Stimulated activated CD8-positive, alpha-beta memory T cell treated with anti-CD3 and anti-CD28 coated beads, Interleukin-4, amount 100 ng/mL, for 48 hours (primary cell): ENCODE measurements at regions not wholly inside any gene's neighbourhood (a gene's known extent, or its start where the extent isn't known, plus 50 kb on each side); places are given as distances from the start of the nearest gene placed in this dataset.
"Not testable (repeated sequence)": the region's sequence is repeated elsewhere in the genome, so short reads cannot be mapped to it uniquely, and the experiment has no call there.

Experiments used
- DNase-seq: peaks from one replicate; pipeline ENCODE4 v3.0.0-alpha.2; 2020

DNA sequence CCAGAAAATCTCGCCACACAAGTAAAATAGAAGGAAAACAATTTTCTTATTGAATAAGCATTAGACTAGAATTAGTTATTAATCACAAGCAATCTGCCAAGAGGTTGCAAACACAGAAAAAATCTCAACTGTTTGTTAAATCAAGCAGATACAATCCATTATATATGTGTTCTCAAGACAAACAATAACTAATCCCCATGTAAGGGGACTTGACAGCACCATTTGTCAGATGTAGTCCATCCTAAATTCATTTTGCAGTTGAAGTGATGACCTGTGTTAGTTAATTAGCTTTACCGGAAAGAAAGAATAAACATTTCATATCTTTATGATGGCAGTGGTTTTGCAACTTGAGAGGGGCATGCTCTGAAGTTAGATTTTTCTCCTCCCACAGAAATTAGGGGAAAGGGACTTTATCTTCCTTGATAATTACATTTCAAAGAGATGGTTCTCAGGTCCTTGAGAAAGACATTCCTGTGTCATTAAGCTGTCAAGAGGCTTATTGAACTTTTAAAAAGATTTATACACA lies 1588.0 kb downstream of the GRIK2 start:
- no peak for DNase-seq

DNA sequence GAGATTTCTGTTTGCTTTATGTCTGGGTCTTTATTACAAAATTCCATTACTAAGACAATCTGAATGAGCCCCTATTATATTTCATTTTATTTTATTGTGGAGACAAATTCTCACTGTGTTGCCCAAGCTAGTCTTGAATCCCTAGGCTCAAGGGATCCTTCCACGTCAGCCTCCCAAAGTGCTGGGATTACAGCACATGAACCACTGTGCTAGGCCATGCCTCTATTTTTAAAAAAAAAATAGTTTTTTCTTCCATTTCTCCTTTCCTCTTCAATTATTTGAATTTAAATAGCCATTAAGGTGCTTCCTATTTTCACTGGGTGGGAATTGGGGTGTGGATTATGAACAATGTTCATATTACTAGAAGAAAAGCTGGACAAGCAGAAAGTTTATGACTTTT lies 1587.4 kb downstream of the GRIK2 start:
- DNase-seq = no peak

DNA sequence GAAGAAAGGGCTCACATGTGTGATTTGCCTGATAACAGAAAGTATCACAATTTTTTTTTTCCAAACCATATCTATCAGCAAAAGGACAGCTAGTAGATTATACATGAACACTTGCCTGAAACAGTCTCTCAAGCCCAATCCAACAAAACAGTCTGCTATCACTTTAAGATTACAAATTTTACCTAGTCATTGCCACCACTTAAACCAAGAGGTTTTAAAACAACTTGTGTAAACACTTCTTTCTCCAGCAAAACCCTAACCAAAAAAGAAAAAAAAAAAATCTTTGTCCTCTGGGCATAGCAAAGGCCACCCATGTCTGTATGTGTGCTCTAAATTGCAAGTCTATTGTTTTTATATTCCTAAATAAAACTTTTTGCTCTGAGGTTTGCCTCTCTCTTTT lies 1568.4 kb downstream of the GRIK2 start:
- no peak for DNase-seq

DNA sequence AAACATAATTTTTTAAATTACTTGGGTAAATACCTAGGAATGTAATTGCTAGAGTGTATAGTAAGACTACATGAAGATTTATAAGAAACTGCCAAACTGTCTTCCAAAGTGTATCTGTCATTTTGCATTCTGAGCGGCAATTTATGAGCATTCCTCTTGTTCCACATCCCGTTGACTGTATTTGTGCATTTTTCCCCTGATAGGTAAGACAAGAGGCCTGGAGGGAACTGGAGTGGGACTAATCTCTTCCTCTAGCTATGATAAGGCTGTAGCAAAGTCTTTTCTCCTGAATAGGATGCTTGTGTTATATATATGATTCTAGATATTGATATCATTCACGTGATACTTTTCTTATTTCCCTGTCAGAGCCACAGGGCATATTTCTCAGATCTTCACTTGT lies 1557.5 kb downstream of the GRIK2 start:
- no peak for DNase-seq

DNA sequence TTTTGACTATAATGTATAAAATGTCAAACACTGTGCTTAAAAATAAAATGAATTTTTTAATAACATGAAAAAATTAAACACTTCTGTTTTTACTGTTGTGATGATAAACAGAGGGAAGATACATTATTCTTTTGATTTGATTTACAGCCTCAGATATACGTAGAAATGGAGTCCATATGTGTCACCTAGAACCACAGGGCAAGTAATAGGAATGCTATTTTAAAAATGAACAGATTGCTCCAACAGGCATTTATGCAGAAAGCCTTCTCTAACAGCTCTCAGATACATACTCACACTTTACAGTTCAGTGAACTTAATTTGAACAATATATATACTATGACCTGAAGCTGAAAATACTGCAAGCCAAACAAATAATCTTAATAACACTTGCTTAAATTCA lies 1551.0 kb downstream of the GRIK2 start:
- no peak for DNase-seq

DNA sequence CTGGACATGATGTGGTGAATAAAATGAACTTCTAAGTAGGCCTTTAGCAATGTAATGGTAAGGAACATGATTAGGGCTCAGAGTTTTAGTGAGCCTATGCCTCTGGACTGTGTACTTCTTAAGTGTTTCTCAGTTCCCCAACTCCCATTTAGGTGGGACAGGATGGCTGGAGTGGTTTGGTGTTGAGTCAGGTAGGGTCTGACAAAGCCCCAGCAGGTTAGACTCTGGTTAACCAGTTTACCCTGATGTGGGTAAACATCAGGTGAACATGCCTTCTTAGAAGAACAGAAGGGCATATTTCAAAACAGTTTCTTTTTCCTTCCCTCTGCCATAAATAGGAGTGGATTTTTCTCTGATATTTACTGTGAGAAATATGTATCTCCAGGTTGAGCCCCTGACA lies 1548.7 kb downstream of the GRIK2 start:
- DNase-seq = no peak

DNA sequence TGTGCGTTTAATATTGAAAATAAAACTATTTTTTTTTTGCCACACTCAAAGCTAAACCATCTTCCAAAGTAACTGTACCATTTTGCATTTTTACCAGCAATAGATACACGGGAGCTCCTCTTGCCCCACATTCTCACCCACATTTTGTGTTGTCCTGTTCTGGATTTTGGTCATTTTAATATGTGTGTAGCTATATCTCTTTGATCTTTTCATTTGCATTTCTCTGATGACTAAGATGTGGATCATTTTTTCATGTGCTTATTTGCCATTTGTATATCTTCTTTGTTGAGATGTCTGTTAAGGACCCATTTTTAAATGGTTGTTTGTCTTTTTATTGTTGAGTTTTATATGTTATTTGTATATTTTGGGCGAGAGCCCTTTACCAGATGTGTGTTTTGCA lies 1543.5 kb downstream of the GRIK2 start:
- no peak for DNase-seq

DNA sequence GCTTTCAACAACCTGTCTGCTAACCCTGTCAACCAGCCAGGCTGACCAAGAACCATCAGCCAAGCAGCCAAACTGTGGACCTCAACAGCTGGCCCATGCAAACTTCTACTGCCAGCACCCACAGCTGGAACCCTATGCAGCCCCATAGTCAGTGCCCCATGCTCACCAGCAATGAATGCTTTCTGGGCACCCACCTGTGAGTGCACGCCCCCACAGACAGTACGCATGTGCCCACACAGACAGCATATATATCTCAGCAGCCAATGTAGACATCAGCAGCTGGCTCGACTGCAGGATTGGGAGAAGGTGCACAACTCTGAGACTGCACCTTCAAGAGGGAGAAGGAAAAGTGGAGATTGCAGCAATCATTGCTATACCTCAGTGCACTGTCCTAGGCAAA lies 1534.6 kb downstream of the GRIK2 start:
- DNase-seq = no peak

DNA sequence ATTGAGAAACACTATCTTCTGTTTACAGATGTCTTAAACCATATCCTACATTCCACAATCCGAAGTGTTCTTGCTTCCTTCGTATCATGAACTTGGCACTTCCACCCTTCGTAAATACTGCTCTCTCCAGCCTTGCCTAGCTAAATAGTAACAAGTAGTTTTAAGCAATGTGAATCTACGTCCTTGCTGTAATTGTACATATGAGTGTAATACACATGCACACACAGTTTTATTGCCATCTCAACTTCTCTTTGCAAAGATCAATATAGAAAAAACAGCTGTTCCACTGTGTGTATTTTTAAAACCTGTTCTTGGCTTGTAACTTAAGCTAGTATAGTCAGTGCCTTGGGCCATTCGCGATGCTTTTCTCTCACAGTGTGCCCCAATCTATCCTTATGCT lies 1524.7 kb downstream of the GRIK2 start:
- DNase-seq = no peak

DNA sequence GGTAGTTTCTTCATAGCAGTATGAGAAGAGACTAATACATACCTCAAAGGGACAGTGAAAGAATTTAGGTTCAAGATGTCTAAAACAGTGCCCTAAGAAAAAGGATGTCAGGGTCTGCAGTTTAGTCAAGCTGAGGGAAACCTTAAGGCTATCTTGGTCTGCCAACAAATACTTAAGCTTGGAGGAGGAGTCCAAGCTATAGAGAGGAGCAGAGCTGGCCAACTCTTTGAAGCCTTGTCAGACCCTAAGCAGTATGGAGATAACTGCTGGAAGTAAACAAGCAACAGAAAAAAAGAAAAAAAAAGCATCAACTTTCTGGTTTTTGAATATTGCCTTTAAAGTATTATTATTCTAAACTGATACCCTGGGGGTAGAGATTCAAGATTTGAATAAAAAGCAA lies 1518.1 kb downstream of the GRIK2 start:
- no peak for DNase-seq

DNA sequence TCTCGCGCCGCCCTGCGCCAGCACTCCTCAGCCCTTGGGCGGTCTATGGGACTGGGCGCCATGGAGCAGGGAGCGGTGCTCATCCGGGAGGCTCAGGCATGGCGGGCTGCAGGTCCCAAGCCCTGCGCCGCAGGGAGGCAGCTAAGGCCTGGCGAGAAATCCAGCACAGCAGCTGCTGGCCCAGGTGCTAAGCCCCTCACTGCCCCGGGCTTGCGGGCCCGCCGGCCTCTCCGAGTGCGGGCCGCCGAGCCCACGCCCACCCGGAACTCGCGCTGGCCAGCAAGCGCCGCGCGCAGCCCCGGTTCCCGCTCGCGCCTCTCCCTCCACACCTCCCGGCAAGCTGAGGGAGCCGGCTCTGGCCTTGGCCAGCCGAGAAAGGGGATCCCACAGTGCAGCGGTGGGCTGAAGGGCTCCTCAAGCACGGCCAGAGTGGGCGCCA lies 1517.2 kb downstream of the GRIK2 start:
- DNase-seq = not testable (repeated sequence)

DNA sequence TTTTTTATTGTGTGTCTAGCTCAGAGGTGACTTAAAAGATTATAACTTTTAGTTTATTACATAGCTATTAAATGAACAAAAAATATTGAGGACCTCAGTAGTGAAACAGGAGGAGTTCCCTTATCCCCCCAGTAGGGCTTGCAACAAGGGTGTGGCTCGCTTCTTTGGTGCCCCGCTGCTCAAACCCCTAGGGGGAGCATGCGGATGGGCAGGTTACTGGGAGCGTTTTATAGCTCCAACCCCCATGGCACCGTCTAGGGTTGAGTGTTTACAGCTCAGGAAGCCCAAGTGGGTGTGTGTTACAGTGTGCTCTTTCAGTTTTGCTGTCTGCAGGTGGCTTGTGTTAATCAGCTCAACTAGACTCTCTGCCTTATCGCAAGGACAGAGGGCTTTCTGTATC lies 1513.7 kb downstream of the GRIK2 start:
- DNase-seq = no peak

DNA sequence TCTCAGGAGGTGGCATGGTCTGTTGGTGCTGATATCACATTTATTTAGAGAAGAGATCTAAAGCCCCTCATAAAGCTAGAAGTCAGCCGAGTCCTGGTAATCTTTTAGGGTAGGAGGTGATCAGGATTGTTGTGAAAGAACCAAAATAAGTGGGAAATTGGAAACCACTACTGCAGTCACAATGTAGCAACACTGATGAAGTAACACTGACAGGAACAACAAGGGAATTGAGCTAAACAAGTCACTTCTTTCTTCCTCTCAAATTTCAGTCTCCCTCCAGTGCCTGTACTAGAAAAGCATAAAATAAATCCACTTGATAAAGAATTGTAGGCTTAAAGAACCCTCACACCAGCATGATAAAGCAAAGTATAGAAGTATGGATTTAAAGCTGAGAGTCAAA lies 1509.0 kb downstream of the GRIK2 start:
- no peak for DNase-seq

DNA sequence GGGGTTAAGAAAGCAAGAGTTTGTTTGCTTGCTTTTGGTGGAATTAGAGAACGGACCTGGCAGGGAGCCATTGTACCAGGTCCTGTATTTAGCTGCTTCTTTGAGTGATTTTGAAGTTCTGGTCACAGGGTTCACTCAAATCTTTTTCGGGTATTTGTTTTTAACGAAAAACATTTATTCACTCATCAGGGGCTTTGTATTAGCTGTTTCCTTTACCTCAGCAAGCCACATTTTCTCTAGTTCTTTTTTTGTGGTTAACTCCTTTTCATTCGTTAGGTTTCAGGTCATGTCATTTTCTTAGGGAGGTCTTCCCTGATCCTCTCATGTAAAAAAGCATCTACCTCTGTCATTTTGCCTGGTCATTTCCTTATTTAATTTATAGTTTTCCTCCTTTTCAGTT lies 1502.2 kb downstream of the GRIK2 start:
- no peak for DNase-seq

DNA sequence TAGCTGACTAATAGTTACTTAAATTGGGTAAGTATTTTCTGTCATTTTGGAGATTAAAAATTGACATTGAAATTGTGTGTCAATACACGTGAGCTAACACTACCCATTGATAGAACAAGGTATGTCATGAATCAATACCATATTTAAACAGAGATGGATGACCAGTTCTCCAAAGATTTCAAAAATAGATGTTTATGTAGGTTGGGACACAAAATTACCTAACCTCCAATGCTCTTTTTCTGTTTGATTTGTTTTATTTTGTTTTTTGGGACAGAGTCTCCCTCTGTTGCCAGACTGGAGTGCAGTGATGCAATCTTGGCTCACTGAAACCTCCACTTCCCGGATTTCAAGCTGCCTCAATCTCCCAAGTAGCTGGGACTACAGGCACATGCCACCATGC lies 1491.7 kb downstream of the GRIK2 start:
- DNase-seq = no peak

DNA sequence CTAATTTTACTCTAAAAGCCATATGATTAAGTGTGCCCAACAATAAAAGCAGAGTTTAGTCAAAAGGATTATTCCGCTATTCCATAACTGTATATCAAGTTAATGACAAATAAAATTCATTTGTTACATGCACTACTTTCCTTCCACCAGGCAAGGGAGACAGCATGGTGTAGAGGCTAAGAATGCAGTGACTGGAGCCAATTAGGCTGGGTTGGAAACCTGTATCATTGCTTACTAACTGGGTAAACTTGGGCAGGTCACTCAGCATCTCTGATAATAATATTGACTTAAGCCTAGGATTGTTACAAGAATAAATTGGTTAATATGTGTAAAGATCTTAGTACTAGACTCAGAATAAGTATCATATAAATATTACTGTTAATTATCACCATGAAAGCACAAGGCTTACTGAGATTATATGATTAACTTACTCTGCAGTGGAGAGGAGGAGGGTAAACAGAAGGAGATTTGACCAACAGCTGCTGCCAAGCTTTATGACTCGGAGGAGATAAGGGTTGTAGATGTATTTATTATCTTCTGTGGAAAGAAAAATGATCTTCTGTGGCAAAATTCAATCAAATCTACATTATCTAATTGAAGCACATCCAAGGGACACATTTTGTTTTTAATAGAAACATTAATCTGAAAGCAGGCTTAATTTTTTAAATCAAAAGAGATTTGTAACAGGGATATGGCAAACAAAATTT lies 1459.9 kb downstream of the GRIK2 start:
- no peak for DNase-seq

DNA sequence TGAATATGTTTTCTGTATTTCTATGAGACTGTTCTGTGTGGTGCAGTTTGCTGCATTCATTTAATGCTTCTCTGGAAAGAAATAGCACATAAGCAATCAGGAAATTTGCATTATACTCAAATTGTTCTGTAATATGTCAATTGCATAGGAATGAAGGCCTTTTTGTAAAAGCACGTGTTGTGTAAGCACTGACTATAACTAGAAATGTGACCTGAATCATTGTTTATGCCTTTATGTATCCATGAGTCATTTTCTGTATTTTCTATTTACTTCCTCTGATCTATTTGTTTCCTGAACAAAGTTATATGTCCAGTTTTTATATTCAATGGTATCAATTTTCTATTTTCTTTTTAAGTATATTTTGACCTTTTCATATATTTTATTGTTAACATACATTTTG lies 1455.3 kb downstream of the GRIK2 start:
- DNase-seq = no peak

DNA sequence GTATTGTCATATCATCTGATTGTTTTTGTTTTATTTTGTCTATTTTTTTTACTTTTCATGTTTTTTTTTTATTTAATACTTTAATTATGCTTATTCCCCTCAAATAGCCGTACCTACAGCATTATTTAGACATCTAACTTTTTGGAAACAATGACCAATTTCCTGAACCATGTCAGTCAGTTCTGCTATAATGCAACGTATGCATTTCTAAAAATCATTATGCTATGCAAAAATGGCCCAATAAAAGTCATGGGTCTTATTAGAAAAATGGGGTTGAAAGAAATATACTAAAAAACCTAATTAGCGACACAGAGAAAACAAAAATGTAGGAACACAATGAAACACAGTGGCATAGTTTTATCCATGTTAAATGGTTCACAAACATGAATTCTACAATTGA lies 1454.7 kb downstream of the GRIK2 start:
- no peak for DNase-seq

DNA sequence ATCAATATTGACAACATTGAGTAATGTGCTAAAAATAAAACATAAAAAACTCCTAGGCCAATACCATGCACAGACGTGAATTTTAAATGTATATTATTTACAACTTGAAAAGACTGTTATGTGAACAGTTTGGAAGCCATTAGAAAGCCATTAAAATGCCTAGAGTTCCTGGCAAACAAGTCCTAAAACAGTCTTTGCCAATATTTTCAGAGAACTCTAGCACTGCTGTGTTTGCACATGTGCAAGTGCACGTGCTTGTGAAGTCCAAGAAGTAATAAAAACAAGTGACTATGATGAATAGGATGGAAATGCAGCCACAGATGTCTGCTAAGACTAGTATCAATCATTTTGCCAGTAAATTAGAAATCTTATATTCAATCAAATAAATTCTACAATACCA lies 1447.6 kb downstream of the GRIK2 start:
- no peak for DNase-seq

DNA sequence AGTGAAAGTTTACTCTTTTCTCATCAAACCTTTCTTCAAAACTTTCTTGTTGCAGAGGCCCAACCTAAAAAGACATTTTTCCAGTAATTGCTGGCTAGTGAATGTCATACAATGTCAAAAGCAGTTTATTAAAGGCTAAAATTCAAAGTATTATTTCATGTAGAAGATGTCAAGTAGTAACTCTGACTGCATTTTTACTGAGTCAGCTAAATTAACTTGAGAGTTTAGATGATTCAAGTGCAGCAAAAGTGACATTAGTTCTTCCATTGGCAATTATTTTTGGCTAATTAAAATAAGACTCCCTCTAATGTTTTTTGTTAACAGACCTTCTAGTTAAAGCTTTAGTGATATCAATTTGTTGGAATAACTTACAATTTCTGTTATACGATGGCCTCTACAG lies 1438.5 kb downstream of the GRIK2 start:
- DNase-seq = no peak

DNA sequence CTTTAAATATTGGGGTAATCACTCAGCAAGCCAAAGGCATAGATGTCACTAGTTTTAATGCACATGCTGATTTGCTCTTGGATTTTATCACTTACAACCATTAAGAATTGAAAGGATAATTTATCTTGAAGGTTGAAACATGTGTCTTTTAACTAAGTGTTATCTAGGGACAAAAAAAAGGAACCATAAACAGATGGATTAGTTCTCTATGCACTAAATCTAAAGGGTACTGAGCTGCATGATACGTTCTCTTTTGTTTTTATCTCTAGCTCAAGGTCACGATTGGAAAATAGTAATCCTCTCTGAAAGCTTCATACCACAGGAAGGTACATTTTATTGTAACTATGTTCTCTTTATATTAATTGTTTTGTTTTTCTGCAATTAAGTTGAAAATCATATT lies 1426.6 kb downstream of the GRIK2 start:
- DNase-seq = no peak

DNA sequence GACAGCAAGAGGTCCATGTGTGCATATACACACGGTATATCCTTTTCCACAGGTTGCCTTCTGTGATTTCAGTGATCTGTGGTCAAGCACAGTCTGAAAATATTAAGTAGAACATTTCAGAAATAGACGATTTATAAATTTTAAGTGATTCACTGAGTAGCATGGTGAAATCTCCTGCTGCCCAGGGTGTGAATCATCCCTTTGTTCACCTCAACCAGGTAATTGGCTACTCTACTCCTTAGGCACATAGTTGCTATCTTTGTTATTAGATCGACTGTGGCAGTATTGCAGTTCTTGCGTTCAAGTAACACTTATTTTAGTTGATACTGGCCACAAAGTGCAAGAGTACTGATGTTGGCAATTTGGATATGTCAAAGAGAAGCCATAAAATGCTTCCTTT lies 1421.7 kb downstream of the GRIK2 start:
- no peak for DNase-seq

DNA sequence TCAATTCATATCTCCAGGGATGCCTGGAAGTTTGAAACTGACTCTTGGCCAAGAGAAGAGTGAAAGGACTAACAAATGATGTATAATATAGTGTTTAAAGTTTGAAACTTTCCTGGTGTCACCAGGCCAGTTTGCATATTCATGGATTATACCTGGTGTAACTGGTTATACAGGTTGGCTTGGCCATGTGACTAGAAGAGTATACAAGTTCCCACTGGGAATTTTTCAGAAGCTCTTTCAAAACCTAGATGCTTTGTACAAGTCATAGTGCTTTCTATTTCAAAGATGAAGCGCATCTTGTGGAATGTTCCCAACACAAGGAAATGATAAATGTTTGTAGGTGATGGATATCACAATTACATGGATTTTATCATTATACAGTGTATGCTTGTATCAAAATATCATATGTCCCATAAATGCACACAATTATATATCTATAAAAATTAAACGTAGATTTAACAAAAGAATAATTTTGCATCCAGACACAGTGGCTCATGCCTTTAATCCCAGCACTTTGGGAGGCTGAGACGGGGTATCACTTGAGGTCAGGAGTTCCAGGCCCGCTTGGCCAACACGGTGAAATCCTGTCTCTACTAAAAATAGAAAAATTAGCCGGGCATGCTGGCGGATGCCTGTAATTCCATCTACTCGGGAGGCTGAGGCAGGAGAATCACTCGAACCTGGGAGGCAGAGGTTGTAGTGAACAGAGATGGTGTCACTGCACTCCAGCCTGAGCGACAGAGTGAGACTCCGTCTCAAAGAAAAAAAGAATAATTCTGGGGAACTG lies 1420.2 kb downstream of the GRIK2 start:
- DNase-seq = no peak

DNA sequence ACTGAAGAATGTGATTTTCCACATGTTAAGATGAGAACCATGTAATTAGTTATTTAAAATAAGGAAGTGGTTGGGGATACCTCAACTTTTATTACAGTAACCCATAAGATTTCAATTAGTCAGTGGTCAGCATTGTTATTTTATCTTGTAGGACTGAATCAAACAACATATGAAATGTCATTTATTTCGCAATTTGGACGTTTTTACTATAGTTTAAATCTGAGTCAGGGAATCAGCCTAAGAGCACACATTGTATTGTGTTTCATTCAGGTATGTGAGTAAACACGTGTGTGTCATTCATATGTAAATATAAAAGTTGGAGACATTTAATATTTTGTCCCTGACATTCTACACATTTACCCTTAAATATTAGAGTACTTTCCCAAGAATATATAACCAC lies 1418.7 kb downstream of the GRIK2 start:
- DNase-seq = no peak
